ACC112 (cell line): ENCODE measurements at regions not wholly inside any gene's neighbourhood (a gene's known extent, or its start where the extent isn't known, plus 50 kb on each side); places are given as distances from the start of the nearest gene placed in this dataset.

ENCODE experiments used
- H2AFZ ChIP-seq: fragments of 200-600 bp; sonication (generic); one replicate; pipeline ENCODE4 v1.6.0; 2017; ENCODE audit warnings: antibody characterized with exemption, low read length; ENCODE audit not compliant: unreplicated experiment
- H3K27ac ChIP-seq: fragments of 200-600 bp; sonication (generic); 2 replicates; pipeline ENCODE4 v1.5.1; 2014; ENCODE audit warnings: low read depth, mild to moderate bottlenecking, antibody characterized with exemption, low read length, moderate library complexity
- H3K27me3 ChIP-seq: fragments of 200-600 bp; sonication (generic); 2 replicates; pipeline ENCODE4 v1.6.1; 2014; ENCODE audit warnings: mild to moderate bottlenecking, antibody characterized with exemption, low read length, moderate library complexity, mixed read lengths; ENCODE audit not compliant: insufficient read depth
- H3K36me3 ChIP-seq: fragments of 200-600 bp; sonication (generic); 2 replicates; pipeline ENCODE4 v1.6.1; 2016; ENCODE audit warnings: mild to moderate bottlenecking, antibody characterized with exemption, low read length, moderate library complexity, mixed read lengths; ENCODE audit not compliant: insufficient read depth
- H3K4me1 ChIP-seq: fragments of 200-600 bp; sonication (generic); one replicate; pipeline ENCODE4 v1.6.1; 2016; ENCODE audit warnings: low read length, mixed read lengths; ENCODE audit not compliant: insufficient read depth, unreplicated experiment, control insufficient read depth
- H3K4me3 ChIP-seq: fragments of 200-600 bp; sonication (generic); 2 replicates; pipeline ENCODE4 v1.5.1; 2014; ENCODE audit warnings: mild to moderate bottlenecking, low read depth, low read length
- H3K79me2 ChIP-seq: fragments of 200-600 bp; sonication (generic); one replicate; pipeline ENCODE4 v1.6.0; 2016; ENCODE audit warnings: low read length; ENCODE audit not compliant: control insufficient read depth, unreplicated experiment, insufficient read depth

DNA sequence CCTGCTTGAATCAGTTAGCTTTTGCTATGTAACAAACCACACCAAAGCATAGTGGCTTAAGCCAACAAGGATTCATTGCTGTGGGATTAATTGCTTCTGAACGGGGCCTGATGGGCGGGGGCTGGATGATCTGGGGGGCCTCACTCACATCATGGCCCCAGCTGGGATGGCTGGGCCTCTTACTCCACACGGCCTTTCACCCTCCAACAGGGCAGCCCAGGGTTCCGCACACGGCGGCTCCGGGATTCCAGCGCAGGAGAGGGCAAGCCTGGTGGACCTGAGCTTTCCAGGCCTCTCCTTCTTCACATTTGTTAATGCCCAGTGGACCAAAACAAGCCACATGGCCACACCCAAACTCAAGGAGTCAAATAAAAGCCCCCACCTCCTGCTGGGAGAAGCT, 86.3 kb upstream of the PHLPP1 start:
- no peaks in the 10 kb centered on the region for H3K79me2 ChIP-seq

DNA sequence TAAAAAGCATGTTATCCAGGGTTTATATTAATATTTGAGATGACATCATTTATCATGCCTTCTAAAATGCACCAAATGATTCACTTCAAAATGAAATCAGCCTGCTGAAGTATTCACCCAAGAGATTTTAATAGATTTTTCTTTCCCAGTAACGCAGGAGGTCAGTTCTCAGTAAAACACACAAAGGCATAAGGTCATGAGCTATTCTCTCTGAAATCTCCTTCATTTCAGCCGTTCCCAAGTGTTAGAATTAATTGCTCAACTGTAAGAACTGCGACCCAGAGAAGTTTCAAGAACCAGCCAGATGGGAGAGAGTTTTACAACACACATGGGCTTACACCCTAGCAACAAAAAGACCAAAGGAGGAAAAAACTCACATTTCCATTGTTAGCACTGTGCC, 84.2 kb upstream of the PHLPP1 start:
- H2AFZ ChIP-seq: no peak overlapping the region
- H3K4me3 ChIP-seq: no peak overlapping the region
- no peaks in the 10 kb centered on the region for H3K36me3 ChIP-seq
- peaks cover 11% of the 10 kb centered on the region for H3K4me1 ChIP-seq
- peaks cover 8% of the 10 kb centered on the region; the same call in 1 of the 2 replicates for H3K27me3 ChIP-seq
- no peak overlapping the region for H3K27ac ChIP-seq
- no peaks in the 10 kb centered on the region for H3K79me2 ChIP-seq

More for the DNA sequence above, 86.3 kb upstream of the PHLPP1 start:
- peaks cover under 1% of the 10 kb centered on the region for H3K4me1 ChIP-seq
- H3K4me3 ChIP-seq: no peak overlapping the region
- H2AFZ ChIP-seq: no peak overlapping the region
- H3K36me3 ChIP-seq: no peaks in the 10 kb centered on the region
- no peak overlapping the region for H3K27ac ChIP-seq
- H3K27me3 ChIP-seq: peaks cover 8% of the 10 kb centered on the region; the same call in 1 of the 2 replicates

DNA sequence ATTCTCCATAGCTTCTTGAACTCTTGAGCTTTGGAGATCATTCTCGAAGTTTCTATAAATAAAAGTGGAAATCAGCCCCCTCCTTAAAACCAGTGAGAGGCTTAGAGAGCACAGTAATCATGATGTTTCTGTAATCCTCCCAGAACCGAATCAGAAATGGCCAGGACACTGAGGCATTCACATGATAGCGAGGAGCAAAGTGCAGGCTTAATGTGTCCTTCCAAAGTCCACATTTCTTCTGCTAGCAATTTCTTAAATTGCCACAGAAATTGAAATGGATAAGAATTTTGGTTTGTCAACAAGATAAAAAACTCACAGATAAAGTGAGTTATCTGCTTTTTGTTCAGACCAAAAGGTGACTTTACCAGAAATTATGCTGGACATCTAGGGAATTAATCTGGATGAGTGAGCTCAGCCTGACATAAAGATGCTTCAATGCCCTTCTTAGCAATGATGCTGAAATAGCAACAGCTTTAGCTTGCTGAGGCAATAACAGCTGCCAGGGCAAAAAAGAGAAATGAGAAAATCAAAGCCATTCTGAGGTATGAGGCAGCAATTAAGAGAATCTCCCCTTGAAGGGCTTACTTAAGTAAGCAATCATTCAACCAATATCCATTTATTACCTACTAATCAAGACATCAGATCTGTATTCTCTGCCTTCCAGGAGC, 82.4 kb upstream of the PHLPP1 start:
- no peak overlapping the region for H3K27ac ChIP-seq
- H2AFZ ChIP-seq: no peak overlapping the region
- H3K27me3 ChIP-seq: peaks cover 12% of the 10 kb centered on the region; the same call in 1 of the 2 replicates
- no peak overlapping the region for H3K4me3 ChIP-seq
- H3K4me1 ChIP-seq: peaks cover 11% of the 10 kb centered on the region
- H3K79me2 ChIP-seq: no peaks in the 10 kb centered on the region
- no peaks in the 10 kb centered on the region for H3K36me3 ChIP-seq

DNA sequence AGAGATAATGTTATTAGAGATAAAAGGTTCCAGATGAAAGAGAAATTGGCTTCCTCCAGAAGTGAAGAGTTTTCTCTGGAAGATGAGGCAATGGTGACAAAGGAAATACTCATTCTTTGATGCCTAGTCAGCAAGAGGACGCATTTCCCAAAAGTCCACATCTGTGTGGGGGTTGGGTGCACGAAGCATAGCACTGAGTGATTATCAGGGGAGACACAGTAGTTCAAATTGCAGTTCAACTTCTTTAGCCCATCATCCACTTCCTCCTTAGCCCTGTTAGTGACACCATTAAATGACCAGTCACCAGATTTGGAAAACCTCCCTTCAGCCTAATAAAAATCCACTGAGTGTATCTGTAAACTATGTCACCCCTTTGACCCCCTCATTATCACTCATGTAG, 80.9 kb upstream of the PHLPP1 start:
- H3K4me3 ChIP-seq: peak overlapping the region; percentile 8; the same call in 1 of the 2 replicates
- H3K27me3 ChIP-seq: peaks cover 17% of the 10 kb centered on the region; the same call in 1 of the 2 replicates
- H3K27ac ChIP-seq: no peak overlapping the region
- peak overlapping the region; percentile 15 for H2AFZ ChIP-seq
- no peaks in the 10 kb centered on the region for H3K79me2 ChIP-seq
- H3K4me1 ChIP-seq: peaks cover 11% of the 10 kb centered on the region
- no peaks in the 10 kb centered on the region for H3K36me3 ChIP-seq

DNA sequence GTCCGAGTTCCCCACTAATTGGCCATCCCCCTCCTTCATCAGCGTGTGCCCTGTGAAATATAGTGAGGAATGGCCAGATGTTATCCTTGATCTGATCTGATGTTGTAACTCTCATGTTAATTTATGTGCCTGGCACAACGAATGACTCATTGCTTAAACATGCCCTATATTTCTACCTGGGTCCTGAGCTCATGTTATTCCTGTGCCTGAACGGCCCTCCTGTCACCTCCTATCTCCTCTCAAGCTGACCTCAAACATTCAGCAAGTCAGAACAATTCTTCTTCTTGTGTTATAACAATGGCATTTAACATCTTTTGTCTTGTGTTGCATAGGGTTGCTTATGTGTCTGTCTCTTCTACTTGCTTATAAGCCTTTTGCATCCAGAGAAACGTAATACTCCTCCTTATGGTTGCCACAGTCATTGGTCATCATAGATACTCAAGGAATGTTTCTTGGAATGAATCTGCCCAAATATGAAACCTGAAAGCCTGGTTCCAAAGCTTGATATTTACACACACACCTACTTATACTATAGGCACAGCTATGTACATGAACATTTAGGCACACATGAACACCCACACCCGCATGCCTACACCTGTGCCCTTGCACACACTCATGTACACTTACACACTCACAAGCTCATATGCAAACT, 80.2 kb upstream of the PHLPP1 start:
- H3K4me1 ChIP-seq: peaks cover 11% of the 10 kb centered on the region
- H3K4me3 ChIP-seq: peak overlapping the region; percentile 8; the same call in 1 of the 2 replicates
- no peak overlapping the region for H3K27ac ChIP-seq
- no peak overlapping the region for H2AFZ ChIP-seq
- H3K79me2 ChIP-seq: no peaks in the 10 kb centered on the region
- H3K27me3 ChIP-seq: peaks cover 18% of the 10 kb centered on the region; the same call in 1 of the 2 replicates
- H3K36me3 ChIP-seq: no peaks in the 10 kb centered on the region

DNA sequence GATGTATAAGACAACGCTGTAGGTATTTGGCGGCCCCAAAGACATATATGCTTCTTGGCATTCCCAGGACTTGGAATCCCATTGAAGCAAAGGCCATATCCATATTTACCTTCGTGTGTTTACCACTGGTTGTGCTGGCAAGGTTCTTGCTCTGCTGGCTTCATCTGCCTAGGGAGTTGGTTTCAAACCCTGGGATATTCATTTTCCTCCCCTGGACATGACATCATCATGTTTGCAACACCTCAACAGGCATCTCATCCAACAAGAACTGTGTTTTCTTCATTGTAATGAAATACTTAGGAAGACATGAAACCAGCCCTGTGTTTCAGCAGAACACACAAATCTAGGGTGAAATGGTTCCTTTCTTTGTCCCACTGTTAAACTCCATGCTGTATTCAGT, 77.9 kb upstream of the PHLPP1 start:
- H3K27me3 ChIP-seq: peaks cover 17% of the 10 kb centered on the region; the same call in 1 of the 2 replicates
- no peak overlapping the region for H3K4me3 ChIP-seq
- H3K36me3 ChIP-seq: no peaks in the 10 kb centered on the region
- no peak overlapping the region for H3K27ac ChIP-seq
- H3K79me2 ChIP-seq: no peaks in the 10 kb centered on the region
- no peak overlapping the region for H2AFZ ChIP-seq
- peaks cover 11% of the 10 kb centered on the region for H3K4me1 ChIP-seq

DNA sequence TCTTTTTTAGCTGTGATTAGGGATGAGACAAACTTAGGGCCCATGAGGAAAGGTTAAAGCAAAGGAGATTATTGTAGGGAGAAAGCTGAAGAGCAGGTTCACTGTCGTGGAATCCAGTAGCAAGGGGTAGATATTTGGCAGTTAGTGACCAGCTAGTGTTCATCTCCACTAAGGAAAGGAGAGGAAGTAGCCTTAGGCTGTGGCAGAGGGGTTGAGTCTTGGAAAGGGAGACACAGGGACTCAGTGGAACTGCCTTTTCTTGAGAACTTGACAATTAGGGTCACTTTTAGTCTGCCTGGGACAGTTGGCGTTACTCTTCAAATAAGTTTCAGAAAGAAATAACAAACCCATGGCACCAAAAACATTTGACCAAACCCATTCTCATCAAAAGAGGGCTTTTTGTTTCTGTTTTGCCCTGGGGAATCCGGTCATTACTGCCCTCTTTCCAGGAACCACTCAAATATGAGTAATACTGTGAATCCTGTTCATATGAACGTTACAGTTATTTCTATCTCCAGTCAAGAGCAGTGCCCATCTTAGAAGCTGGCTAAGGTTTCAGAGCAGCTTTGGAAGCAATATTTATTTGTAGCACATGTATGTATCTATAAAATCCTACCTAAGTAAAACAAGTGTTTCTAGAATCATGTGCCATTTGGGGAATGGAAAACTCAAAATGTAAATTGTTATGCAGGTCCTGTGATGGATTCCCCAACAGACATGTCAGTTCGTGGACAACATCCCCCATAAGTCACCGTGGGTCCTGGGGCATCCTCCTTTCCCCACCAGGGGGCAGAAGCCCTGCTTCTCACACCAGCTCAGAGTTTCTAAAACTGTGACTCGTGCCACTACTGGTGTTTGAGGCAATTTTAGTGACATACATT, 77.3 kb upstream of the PHLPP1 start:
- H3K27me3 ChIP-seq: peaks cover 14% of the 10 kb centered on the region; the same call in 1 of the 2 replicates
- no peak overlapping the region for H3K4me3 ChIP-seq
- no peaks in the 10 kb centered on the region for H3K79me2 ChIP-seq
- no peak overlapping the region for H3K27ac ChIP-seq
- H2AFZ ChIP-seq: no peak overlapping the region
- H3K36me3 ChIP-seq: no peaks in the 10 kb centered on the region
- peaks cover 11% of the 10 kb centered on the region for H3K4me1 ChIP-seq

DNA sequence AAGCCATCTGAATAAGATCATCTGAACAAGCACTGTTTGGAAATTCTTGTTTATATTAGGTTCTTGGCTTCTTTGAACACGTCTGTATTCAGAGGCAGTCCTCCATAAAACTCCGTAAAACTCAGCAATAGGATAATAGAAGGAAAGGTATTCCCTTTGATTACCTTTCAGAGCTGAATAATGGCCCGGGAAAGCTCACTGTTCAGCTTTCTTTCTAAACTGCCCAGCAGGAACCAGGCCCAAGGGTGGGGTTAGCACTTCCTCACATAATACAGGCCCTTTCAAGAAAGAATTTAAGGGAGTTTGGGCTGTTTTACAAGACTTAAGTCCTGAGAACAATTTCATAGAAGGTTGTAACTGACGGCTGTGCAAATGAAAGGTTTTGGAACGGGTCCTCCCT, 72.2 kb upstream of the PHLPP1 start:
- peaks cover 9% of the 10 kb centered on the region; the same call in 1 of the 2 replicates for H3K27me3 ChIP-seq
- H3K36me3 ChIP-seq: no peaks in the 10 kb centered on the region
- no peak overlapping the region for H3K4me3 ChIP-seq
- H2AFZ ChIP-seq: no peak overlapping the region
- H3K27ac ChIP-seq: no peak overlapping the region
- H3K4me1 ChIP-seq: no peaks in the 10 kb centered on the region
- H3K79me2 ChIP-seq: no peaks in the 10 kb centered on the region

DNA sequence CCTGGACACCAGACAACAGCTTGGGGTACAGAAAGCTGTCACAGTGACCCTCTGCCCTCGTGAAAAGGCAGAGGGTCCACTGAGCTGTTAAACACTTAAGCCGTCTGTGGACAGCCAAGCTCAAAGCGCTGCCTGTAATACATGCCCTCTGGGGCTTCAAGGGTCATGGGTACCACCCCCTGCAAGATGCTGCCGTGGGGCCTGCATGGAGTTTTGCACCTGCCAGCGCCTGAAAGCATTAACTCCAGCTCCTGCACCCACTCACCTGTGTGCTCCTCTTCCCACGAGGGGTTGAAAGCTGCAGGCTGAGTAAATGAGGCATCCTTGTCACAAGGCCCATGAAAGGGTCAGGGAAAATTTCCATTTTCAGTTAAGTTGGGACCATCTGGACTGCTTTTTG, 70.6 kb upstream of the PHLPP1 start:
- no peaks in the 10 kb centered on the region for H3K79me2 ChIP-seq
- H3K27me3 ChIP-seq: peaks cover 3% of the 10 kb centered on the region; the same call in 1 of the 2 replicates
- no peak overlapping the region for H2AFZ ChIP-seq
- H3K27ac ChIP-seq: no peak overlapping the region
- H3K4me1 ChIP-seq: no peaks in the 10 kb centered on the region
- H3K4me3 ChIP-seq: no peak overlapping the region
- H3K36me3 ChIP-seq: no peaks in the 10 kb centered on the region

DNA sequence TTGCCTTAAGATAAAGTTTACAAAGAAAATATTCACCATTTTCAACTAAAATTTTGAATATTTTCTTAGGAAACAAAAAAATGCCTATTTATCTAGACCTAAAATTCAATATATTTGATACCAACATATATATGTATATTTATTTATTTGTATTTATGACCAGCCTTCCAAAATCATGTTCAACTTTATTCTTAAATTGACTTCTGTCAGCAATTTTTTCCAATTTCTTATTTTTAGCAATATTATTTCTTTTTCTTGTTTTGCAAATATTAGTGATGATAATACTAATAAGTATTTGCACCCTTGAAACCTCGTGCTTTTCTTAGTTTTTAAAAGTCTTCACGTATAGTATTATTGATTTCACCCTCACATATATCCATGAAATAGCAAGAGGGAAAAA, 68.2 kb upstream of the PHLPP1 start:
- Histone ChIP-seq H3K4me1 (no peaks in the 10 kb centered on the region), H3K4me3 (no peak overlapping the region), H2AFZ (no peak overlapping the region), H3K27ac (no peak overlapping the region), H3K27me3 (no peaks in the 10 kb centered on the region), H3K79me2 (no peaks in the 10 kb centered on the region), H3K36me3 (no peaks in the 10 kb centered on the region)
